ENCODE measurements at regions not wholly inside any gene's neighbourhood (a gene's known extent, or its start where the extent isn't known, plus 50 kb on each side); places are given as distances from the start of the nearest gene placed in this dataset.

- Histone ChIP-seq H3K36me3 (replicated peaks in 1 of 2; ENCODE audit: control insufficient read depth in 1 of 2, insufficient read depth in 2 of 2, low read length in 1 of 2) (no peaks in the 10 kb centered on the region), H4K20me1 (ENCODE audit: insufficient read depth) (no peaks in the 10 kb centered on the region), H3K79me2 (ENCODE audit: insufficient read depth) (peaks cover 20% of the 10 kb centered on the region), H3F3A (replicated peaks; ENCODE audit: insufficient read depth) (no peaks in the 10 kb centered on the region), H3K4me1 (ENCODE audit: control insufficient read depth in 1 of 2, insufficient read depth in 2 of 2, low read depth in 1 of 2, low read length in 1 of 2) (no peaks in the 10 kb centered on the region), H3K4me2 (no peak overlapping the region), H3K9me3 (no peaks in the 10 kb centered on the region), H2AFZ (ENCODE audit: low read depth) (no peak overlapping the region), H3K4me3 (ENCODE audit: low read depth in 2 of 2, low read length in 1 of 2) (no peak overlapping the region), H3K9ac (no peak overlapping the region), H3K27ac (ENCODE audit: low read depth in 2 of 2, low read length in 1 of 2) (peak overlapping the region in 1 of 2 experiments; percentile 3; a peak in 1 of 4 replicates), H3K9me2 (no peaks in the 10 kb centered on the region), H3K27me3 (ENCODE audit: insufficient read depth) (no peaks in the 10 kb centered on the region)
- ChIA-PET POLR2A (no interaction called here), CTCF (no interaction called here)
- DNase-seq, result no peak
- WGBS (ENCODE audit: low lambda C conversion rate), result 69% methylated on average over 8 of the region's 8 CpGs
- TF ChIP-seq TAF1 (IDR thresholded peaks at IDR 0.05; ENCODE audit: borderline replicate concordance, low read depth, low read length) (no peak), ZBTB33 (IDR thresholded peaks at IDR 0.05; ENCODE audit: borderline replicate concordance, low read depth) (no peak), USF1 (IDR thresholded peaks at IDR 0.05; ENCODE audit: borderline replicate concordance, low read depth) (peak; percentile 33; the same call in 1 of the 2 replicates), FOSL2 (IDR thresholded peaks at IDR 0.05; ENCODE audit: borderline replicate concordance, low read depth) (peak; percentile 40; the same call in 1 of the 2 replicates), TCF12 (IDR thresholded peaks at IDR 0.05) (peak; percentile 45; the same call in 1 of the 2 replicates), IRF3 (IDR thresholded peaks at IDR 0.05; ENCODE audit: low read depth, low read length) (no peak), JUND (IDR thresholded peaks at IDR 0.05) (peak; percentile 38; the same call in 1 of the 2 replicates), MAX (IDR thresholded peaks at IDR 0.05; ENCODE audit: low read depth) (no peak)
Observed at GRCh38 chr13:107669391-107669993, 545.8 kb downstream of the LIG4 start.

- WGBS (ENCODE audit: low lambda C conversion rate), result 87% methylated on average over 2 of the region's 2 CpGs
Observed at GRCh38 chr13:107665926-107666458, 549.3 kb downstream of the LIG4 start.

More at GRCh38 chr13:107665926-107666458, 549.3 kb downstream of the LIG4 start:
- Histone ChIP-seq H3F3A (replicated peaks; ENCODE audit: insufficient read depth) (no peaks in the 10 kb centered on the region), H3K4me3 (ENCODE audit: low read depth in 2 of 2, low read length in 1 of 2) (no peak overlapping the region; a peak in 1 of 4 replicates), H3K4me1 (ENCODE audit: control insufficient read depth in 1 of 2, insufficient read depth in 2 of 2, low read depth in 1 of 2, low read length in 1 of 2) (peaks cover 0 to 3% of the 10 kb centered on the region in 2 experiments; a peak in 1 of 4 replicates), H4K20me1 (ENCODE audit: insufficient read depth) (no peaks in the 10 kb centered on the region), H3K36me3 (replicated peaks in 1 of 2; ENCODE audit: control insufficient read depth in 1 of 2, insufficient read depth in 2 of 2, low read length in 1 of 2) (no peaks in the 10 kb centered on the region), H3K4me2 (no peak overlapping the region), H3K79me2 (ENCODE audit: insufficient read depth) (peaks cover 7% of the 10 kb centered on the region), H2AFZ (ENCODE audit: low read depth) (no peak overlapping the region), H3K9me3 (no peaks in the 10 kb centered on the region), H3K9ac (no peak overlapping the region), H3K27ac (ENCODE audit: low read depth in 2 of 2, low read length in 1 of 2) (no peak overlapping the region), H3K9me2 (no peaks in the 10 kb centered on the region), H3K27me3 (ENCODE audit: insufficient read depth) (no peaks in the 10 kb centered on the region)
- DNase-seq, result no peak
- ChIA-PET POLR2A (no interaction called here), CTCF (interaction anchor here (0.8 kb wide), 1 partner anchor 16 kb away, joined by 3 read pairs; no protein-coding TSS in a partner anchor)
- TF ChIP-seq YY1 (IDR thresholded peaks at IDR 0.05; ENCODE audit: low read depth), result no peak
- TF ChIP-seq MAX (IDR thresholded peaks at IDR 0.05; ENCODE audit: low read depth), result no peak
- TF ChIP-seq, protein P1, sequence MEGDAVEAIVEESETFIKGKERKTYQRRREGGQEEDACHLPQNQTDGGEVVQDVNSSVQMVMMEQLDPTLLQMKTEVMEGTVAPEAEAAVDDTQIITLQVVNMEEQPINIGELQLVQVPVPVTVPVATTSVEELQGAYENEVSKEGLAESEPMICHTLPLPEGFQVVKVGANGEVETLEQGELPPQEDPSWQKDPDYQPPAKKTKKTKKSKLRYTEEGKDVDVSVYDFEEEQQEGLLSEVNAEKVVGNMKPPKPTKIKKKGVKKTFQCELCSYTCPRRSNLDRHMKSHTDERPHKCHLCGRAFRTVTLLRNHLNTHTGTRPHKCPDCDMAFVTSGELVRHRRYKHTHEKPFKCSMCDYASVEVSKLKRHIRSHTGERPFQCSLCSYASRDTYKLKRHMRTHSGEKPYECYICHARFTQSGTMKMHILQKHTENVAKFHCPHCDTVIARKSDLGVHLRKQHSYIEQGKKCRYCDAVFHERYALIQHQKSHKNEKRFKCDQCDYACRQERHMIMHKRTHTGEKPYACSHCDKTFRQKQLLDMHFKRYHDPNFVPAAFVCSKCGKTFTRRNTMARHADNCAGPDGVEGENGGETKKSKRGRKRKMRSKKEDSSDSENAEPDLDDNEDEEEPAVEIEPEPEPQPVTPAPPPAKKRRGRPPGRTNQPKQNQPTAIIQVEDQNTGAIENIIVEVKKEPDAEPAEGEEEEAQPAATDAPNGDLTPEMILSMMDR (IDR thresholded peaks at IDR 0.05), result no peak
- no peak for TF ChIP-seq CHD2 (IDR thresholded peaks at IDR 0.05; ENCODE audit: low read length, partially characterized antibody)
- TF ChIP-seq FOXM1 (IDR thresholded peaks at IDR 0.05; ENCODE audit: low read depth), result no peak
- no peak for TF ChIP-seq GABPA (IDR thresholded peaks at IDR 0.05; ENCODE audit: low read depth)
- no peak for TF ChIP-seq ZBTB33 (IDR thresholded peaks at IDR 0.05; ENCODE audit: borderline replicate concordance, low read depth)
